ENCODE measurements at regions not wholly inside any gene's neighbourhood (a gene's known extent, or its start where the extent isn't known, plus 50 kb on each side); places are given as distances from the start of the nearest gene placed in this dataset.

DNA sequence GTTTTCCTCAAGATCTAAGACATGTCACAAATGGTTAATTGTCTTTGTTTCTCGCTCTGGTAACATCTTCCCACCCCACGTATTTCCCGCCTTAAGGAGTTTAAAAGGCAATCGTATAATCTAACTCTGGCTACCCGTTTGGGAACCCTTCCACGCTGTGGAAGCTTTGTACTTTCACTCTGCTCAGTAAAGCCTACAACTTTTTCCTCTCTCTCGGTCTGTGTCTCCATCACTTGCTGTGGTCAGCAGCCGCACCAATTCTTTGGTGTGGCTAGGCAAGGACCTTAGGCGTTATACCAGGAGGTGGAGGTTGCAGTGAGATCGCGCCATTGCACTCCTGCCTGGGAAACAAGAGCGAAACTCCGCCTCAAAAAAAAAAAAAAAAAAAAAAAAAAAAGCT, 1430.1 kb downstream of the LRRC4C start:
- Histone ChIP-seq H3K4me1 (ENCODE audit: control insufficient read depth in 1 of 2, extremely low read depth in 1 of 2, insufficient read depth in 2 of 2, low read length in 2 of 2) (no peaks in the 10 kb centered on the region), H3K9me3 (no peaks in the 10 kb centered on the region), H3K36me3 (ENCODE audit: control insufficient read depth in 2 of 2, extremely low read depth in 1 of 2, insufficient read depth in 1 of 2, low read length in 1 of 2) (no peaks in the 10 kb centered on the region), H3K27ac (ENCODE audit: low read length) (no peak overlapping the region), H3K27me3 (replicated peaks in 1 of 2; ENCODE audit: control insufficient read depth in 2 of 2, extremely low read depth in 1 of 2, insufficient read depth in 2 of 2, low read length in 1 of 2) (no peaks in the 10 kb centered on the region), H3K4me3 (ENCODE audit: control insufficient read depth in 1 of 2, extremely low read depth in 1 of 2, low read length in 1 of 2) (no peak overlapping the region)
- no CpG with 5 or more reads among the region's 13 CpGs for WGBS (ENCODE audit: insufficient coverage)
- POLR2A ChIA-PET = no interaction called here
- H3K36me3 Mint-ChIP-seq = no peaks in the 10 kb centered on the region
- no peak overlapping the region for H3K27ac Mint-ChIP-seq
- no peak for ATAC-seq (replicated peaks in 1 of 4)
- H3K4me3 Mint-ChIP-seq = no peak overlapping the region
- H3K27me3 Mint-ChIP-seq = no peaks in the 10 kb centered on the region
- CTCF ChIA-PET = no interaction called here
- H3K4me1 Mint-ChIP-seq = no peaks in the 10 kb centered on the region
- peaks cover 15 to 23% (median 16%) of the 10 kb centered on the region in 3 donors for H3K9me3 Mint-ChIP-seq
- no peak for DNase-seq

- Mint-ChIP-seq H3K4me1 (no peaks in the 10 kb centered on the region), H3K27me3 (no peaks in the 10 kb centered on the region), H3K27ac (no peak overlapping the region), H3K4me3 (no peak overlapping the region), H3K9me3 (peaks cover 18 to 23% (median 19%) of the 10 kb centered on the region in 3 donors), H3K36me3 (no peaks in the 10 kb centered on the region)
- 84% methylated on average over 2 of the region's 5 CpGs for WGBS (ENCODE audit: insufficient coverage)
- H3K27ac ChIP-seq (ENCODE audit: low read length) = no peak overlapping the region
- CTCF ChIA-PET = no interaction called here
- H3K4me3 ChIP-seq (ENCODE audit: control insufficient read depth in 1 of 2, extremely low read depth in 1 of 2, low read length in 1 of 2) = no peak overlapping the region
- no peaks in the 10 kb centered on the region for H3K36me3 ChIP-seq (ENCODE audit: control insufficient read depth in 2 of 2, extremely low read depth in 1 of 2, insufficient read depth in 1 of 2, low read length in 1 of 2)
- POLR2A ChIA-PET = no interaction called here
- DNase-seq = no peak
- H3K9me3 ChIP-seq = no peaks in the 10 kb centered on the region
- H3K27me3 ChIP-seq (replicated peaks in 1 of 2; ENCODE audit: control insufficient read depth in 2 of 2, extremely low read depth in 1 of 2, insufficient read depth in 2 of 2, low read length in 1 of 2) = no peaks in the 10 kb centered on the region
- no peak for ATAC-seq (replicated peaks in 1 of 4)
- H3K4me1 ChIP-seq (ENCODE audit: control insufficient read depth in 1 of 2, extremely low read depth in 1 of 2, insufficient read depth in 2 of 2, low read length in 2 of 2) = no peaks in the 10 kb centered on the region
Observed at GRCh38 chr11:40027720-40028119, 1431.7 kb downstream of the LRRC4C start.

DNA sequence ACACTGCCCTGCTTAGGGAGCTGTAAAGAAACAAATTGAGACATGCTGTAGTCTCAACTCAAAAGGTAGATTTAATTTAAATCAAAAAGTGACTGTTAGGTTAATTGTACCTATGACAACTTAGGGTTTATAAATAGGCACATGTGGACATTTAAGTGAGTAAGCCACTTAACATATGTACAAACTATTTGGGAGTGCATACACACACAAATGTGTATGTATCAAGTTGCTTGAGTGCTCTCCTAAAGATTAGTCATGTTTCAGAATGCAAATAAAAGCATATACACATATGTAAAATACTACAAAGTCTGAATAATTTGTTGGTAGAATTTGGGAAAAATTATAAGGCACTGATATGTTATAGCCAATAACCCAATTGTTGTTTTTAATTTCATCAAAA, 1435.7 kb downstream of the LRRC4C start:
- peaks cover 9 to 30% (median 21%) of the 10 kb centered on the region in 3 donors for H3K9me3 Mint-ChIP-seq
- no peak for ATAC-seq (replicated peaks in 1 of 4)
- no peaks in the 10 kb centered on the region for H3K36me3 ChIP-seq (ENCODE audit: control insufficient read depth in 2 of 2, extremely low read depth in 1 of 2, insufficient read depth in 1 of 2, low read length in 1 of 2)
- H3K27me3 Mint-ChIP-seq = no peaks in the 10 kb centered on the region
- H3K27me3 ChIP-seq (replicated peaks in 1 of 2; ENCODE audit: control insufficient read depth in 2 of 2, extremely low read depth in 1 of 2, insufficient read depth in 2 of 2, low read length in 1 of 2) = no peaks in the 10 kb centered on the region
- no peak overlapping the region for H3K4me3 Mint-ChIP-seq
- no peaks in the 10 kb centered on the region for H3K36me3 Mint-ChIP-seq
- DNase-seq = no peak
- H3K4me1 ChIP-seq (ENCODE audit: control insufficient read depth in 1 of 2, extremely low read depth in 1 of 2, insufficient read depth in 2 of 2, low read length in 2 of 2) = no peaks in the 10 kb centered on the region
- H3K4me3 ChIP-seq (ENCODE audit: control insufficient read depth in 1 of 2, extremely low read depth in 1 of 2, low read length in 1 of 2) = no peak overlapping the region
- POLR2A ChIA-PET = no interaction called here
- no peak overlapping the region for H3K27ac ChIP-seq (ENCODE audit: low read length)
- H3K9me3 ChIP-seq = no peaks in the 10 kb centered on the region
- H3K4me1 Mint-ChIP-seq = no peaks in the 10 kb centered on the region
- CTCF ChIA-PET = no interaction called here
- H3K27ac Mint-ChIP-seq = no peak overlapping the region

DNA sequence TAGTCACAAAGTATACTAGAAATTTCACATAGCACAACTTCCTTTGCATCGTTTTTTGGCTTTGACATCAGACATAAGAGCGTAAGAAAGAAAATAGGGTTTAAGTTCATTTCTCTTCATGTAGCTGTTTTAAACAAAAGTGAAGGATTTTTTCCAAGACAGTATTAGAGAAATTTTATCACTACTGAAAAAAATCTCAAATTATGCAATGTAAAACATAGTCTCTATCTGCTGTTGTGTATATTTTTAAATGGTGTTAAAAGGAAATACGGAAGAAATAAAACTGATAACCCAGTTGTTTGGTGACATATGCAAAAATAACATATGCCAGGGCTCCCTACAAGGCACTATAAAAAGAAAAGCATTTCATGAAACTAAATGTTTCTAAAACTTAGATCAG, 1449.4 kb downstream of the LRRC4C start:
- Histone ChIP-seq H3K9me3 (no peaks in the 10 kb centered on the region), H3K4me1 (ENCODE audit: control insufficient read depth in 1 of 2, extremely low read depth in 1 of 2, insufficient read depth in 2 of 2, low read length in 2 of 2) (no peaks in the 10 kb centered on the region), H3K27me3 (replicated peaks in 1 of 2; ENCODE audit: control insufficient read depth in 2 of 2, extremely low read depth in 1 of 2, insufficient read depth in 2 of 2, low read length in 1 of 2) (no peaks in the 10 kb centered on the region), H3K27ac (ENCODE audit: low read length) (no peak overlapping the region), H3K4me3 (ENCODE audit: control insufficient read depth in 1 of 2, extremely low read depth in 1 of 2, low read length in 1 of 2) (no peak overlapping the region), H3K36me3 (ENCODE audit: control insufficient read depth in 2 of 2, extremely low read depth in 1 of 2, insufficient read depth in 1 of 2, low read length in 1 of 2) (no peaks in the 10 kb centered on the region)
- Mint-ChIP-seq H3K9me3 (peaks cover 4 to 8% (median 8%) of the 10 kb centered on the region in 3 donors), H3K27me3 (no peaks in the 10 kb centered on the region), H3K27ac (no peak overlapping the region), H3K36me3 (no peaks in the 10 kb centered on the region), H3K4me3 (no peak overlapping the region), H3K4me1 (no peaks in the 10 kb centered on the region)
- POLR2A ChIA-PET = no interaction called here
- no peak for ATAC-seq (replicated peaks in 1 of 4)
- DNase-seq = no peak
- WGBS (ENCODE audit: insufficient coverage) = no CpG with 5 or more reads among the region's 3 CpGs
- CTCF ChIA-PET = no interaction called here

GRCh38 chr11:39992551-39992950, 1466.9 kb downstream of the LRRC4C start:
- POLR2A ChIA-PET = no interaction called here
- CTCF ChIA-PET = no interaction called here
- Histone ChIP-seq H3K27ac (ENCODE audit: low read length) (no peak overlapping the region), H3K27me3 (replicated peaks in 1 of 2; ENCODE audit: control insufficient read depth in 2 of 2, extremely low read depth in 1 of 2, insufficient read depth in 2 of 2, low read length in 1 of 2) (no peaks in the 10 kb centered on the region), H3K9me3 (no peaks in the 10 kb centered on the region), H3K4me3 (ENCODE audit: control insufficient read depth in 1 of 2, extremely low read depth in 1 of 2, low read length in 1 of 2) (no peak overlapping the region), H3K4me1 (ENCODE audit: control insufficient read depth in 1 of 2, extremely low read depth in 1 of 2, insufficient read depth in 2 of 2, low read length in 2 of 2) (no peaks in the 10 kb centered on the region), H3K36me3 (ENCODE audit: control insufficient read depth in 2 of 2, extremely low read depth in 1 of 2, insufficient read depth in 1 of 2, low read length in 1 of 2) (no peaks in the 10 kb centered on the region)
- peaks cover 18 to 28% (median 28%) of the 10 kb centered on the region in 3 donors for H3K9me3 Mint-ChIP-seq
- no peaks in the 10 kb centered on the region for H3K36me3 Mint-ChIP-seq
- no peak overlapping the region for H3K27ac Mint-ChIP-seq
- no peak for DNase-seq
- WGBS (ENCODE audit: insufficient coverage) = 67% methylated on average over 1 of the region's 2 CpGs
- H3K27me3 Mint-ChIP-seq = no peaks in the 10 kb centered on the region
- no peaks in the 10 kb centered on the region for H3K4me1 Mint-ChIP-seq
- no peak for ATAC-seq (replicated peaks in 1 of 4)
- H3K4me3 Mint-ChIP-seq = no peak overlapping the region

- H3K4me1 Mint-ChIP-seq = no peaks in the 10 kb centered on the region
- ATAC-seq (replicated peaks in 1 of 4) (no peak), DNase-seq (no peak)
- Histone ChIP-seq H3K4me3 (ENCODE audit: control insufficient read depth in 1 of 2, extremely low read depth in 1 of 2, low read length in 1 of 2) (no peak overlapping the region), H3K27me3 (replicated peaks in 1 of 2; ENCODE audit: control insufficient read depth in 2 of 2, extremely low read depth in 1 of 2, insufficient read depth in 2 of 2, low read length in 1 of 2) (no peaks in the 10 kb centered on the region), H3K4me1 (ENCODE audit: control insufficient read depth in 1 of 2, extremely low read depth in 1 of 2, insufficient read depth in 2 of 2, low read length in 2 of 2) (no peaks in the 10 kb centered on the region), H3K36me3 (ENCODE audit: control insufficient read depth in 2 of 2, extremely low read depth in 1 of 2, insufficient read depth in 1 of 2, low read length in 1 of 2) (no peaks in the 10 kb centered on the region), H3K9me3 (no peaks in the 10 kb centered on the region), H3K27ac (ENCODE audit: low read length) (no peak overlapping the region)
- H3K4me3 Mint-ChIP-seq = no peak overlapping the region
- 27% methylated on average over 5 of the region's 6 CpGs for WGBS (ENCODE audit: insufficient coverage)
- ChIA-PET POLR2A (no interaction called here), CTCF (no interaction called here)
- no peak overlapping the region for H3K27ac Mint-ChIP-seq
- no peaks in the 10 kb centered on the region for H3K36me3 Mint-ChIP-seq
- H3K9me3 Mint-ChIP-seq = peaks cover 19 to 29% (median 26%) of the 10 kb centered on the region in 3 donors
- no peaks in the 10 kb centered on the region for H3K27me3 Mint-ChIP-seq
Observed at GRCh38 chr11:39990421-39990831, 1469.0 kb downstream of the LRRC4C start.

DNA sequence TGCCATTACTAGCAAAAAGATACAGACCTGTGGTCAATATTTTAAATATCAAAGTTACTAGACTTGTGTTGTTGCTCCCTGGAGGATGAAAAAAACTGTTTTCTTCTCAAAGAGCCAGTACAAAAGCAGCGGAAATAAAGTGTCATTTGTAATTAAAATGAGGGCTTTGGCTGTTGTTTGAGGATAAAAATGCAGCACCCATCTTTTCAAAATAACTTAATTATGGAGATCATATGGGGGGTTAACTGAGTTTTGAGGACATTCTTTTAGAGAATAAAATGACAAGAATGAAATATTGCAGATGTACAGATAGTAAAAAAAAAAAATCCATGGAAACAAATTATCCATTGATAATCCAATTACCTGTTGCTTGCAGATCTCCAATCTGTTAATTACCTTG, 1484.4 kb downstream of the LRRC4C start:
- H3K36me3 ChIP-seq (ENCODE audit: control insufficient read depth in 2 of 2, extremely low read depth in 1 of 2, insufficient read depth in 1 of 2, low read length in 1 of 2) = no peaks in the 10 kb centered on the region
- POLR2A ChIA-PET = no interaction called here
- H3K4me1 ChIP-seq (ENCODE audit: control insufficient read depth in 1 of 2, extremely low read depth in 1 of 2, insufficient read depth in 2 of 2, low read length in 2 of 2) = no peaks in the 10 kb centered on the region
- DNase-seq (no peak), ATAC-seq (replicated peaks in 1 of 4) (no peak)
- Mint-ChIP-seq H3K36me3 (no peaks in the 10 kb centered on the region), H3K4me1 (no peaks in the 10 kb centered on the region), H3K27ac (no peak overlapping the region), H3K4me3 (no peak overlapping the region), H3K9me3 (peaks cover 5 to 25% (median 9%) of the 10 kb centered on the region in 3 donors), H3K27me3 (no peaks in the 10 kb centered on the region)
- no peak overlapping the region for H3K4me3 ChIP-seq (ENCODE audit: control insufficient read depth in 1 of 2, extremely low read depth in 1 of 2, low read length in 1 of 2)
- H3K27me3 ChIP-seq (replicated peaks in 1 of 2; ENCODE audit: control insufficient read depth in 2 of 2, extremely low read depth in 1 of 2, insufficient read depth in 2 of 2, low read length in 1 of 2) = no peaks in the 10 kb centered on the region
- H3K27ac ChIP-seq (ENCODE audit: low read length) = no peak overlapping the region
- CTCF ChIA-PET = interaction anchor here in 1 of 2 donors (0.5 kb wide), 1 partner anchor 455 kb away, joined by 4 read pairs; no protein-coding TSS in a partner anchor
- H3K9me3 ChIP-seq = no peaks in the 10 kb centered on the region
- no CpG with 5 or more reads among the region's 1 CpG for WGBS (ENCODE audit: insufficient coverage)

Measured in T-cell (primary cell).